H9 (cell line): ENCODE measurements at regions not wholly inside any gene's neighbourhood (a gene's known extent, or its start where the extent isn't known, plus 50 kb on each side); places are given as distances from the start of the nearest gene placed in this dataset.

ENCODE experiments used
- DNase-seq: peaks from one replicate; pipeline ENCODE4 v3.0.0-alpha.2; 2017
- H2AFZ ChIP-seq: one replicate; pipeline ENCODE4 v1.6.1; 2013; ENCODE audit warnings: mild to moderate bottlenecking, low read length, control low read depth, moderate library complexity
- H2AK5ac ChIP-seq: 2 replicates; pipeline ENCODE4 v1.6.1; 2013; ENCODE audit warnings: low read length, control low read depth, mixed read lengths; ENCODE audit not compliant: insufficient read length
- H2BK120ac ChIP-seq: one replicate; pipeline ENCODE4 v1.6.1; 2013; ENCODE audit warnings: low read depth, mild to moderate bottlenecking, low read length, control low read depth, inconsistent platforms; ENCODE audit not compliant: poor library complexity, severe bottlenecking
- H2BK12ac ChIP-seq: 2 replicates; pipeline ENCODE4 v1.6.1; 2013; ENCODE audit warnings: low read length, control low read depth, mixed read lengths, low read depth; ENCODE audit not compliant: insufficient read length
- H2BK15ac ChIP-seq: 2 replicates; pipeline ENCODE4 v1.6.1; 2013; ENCODE audit warnings: low read depth, low read length, control low read depth
- H2BK20ac ChIP-seq: one replicate; pipeline ENCODE4 v1.6.1; 2013; ENCODE audit warnings: low read depth, mild to moderate bottlenecking, low read length, control low read depth, inconsistent platforms; ENCODE audit not compliant: poor library complexity, severe bottlenecking
- H2BK5ac ChIP-seq: 2 replicates; pipeline ENCODE4 v1.6.1; 2013; ENCODE audit warnings: low read length, control low read depth, mixed read lengths; ENCODE audit not compliant: insufficient read length
- H3K14ac ChIP-seq: 2 replicates; pipeline ENCODE4 v1.6.1; 2013; ENCODE audit warnings: low read length, control low read depth; ENCODE audit not compliant: insufficient read depth
- H3K18ac ChIP-seq: 2 replicates; pipeline ENCODE4 v1.6.1; 2013; ENCODE audit warnings: low read depth, mild to moderate bottlenecking, mixed read lengths, low read length, control low read depth; ENCODE audit not compliant: insufficient read length
- H3K23ac ChIP-seq: 2 replicates; pipeline ENCODE4 v1.6.1; 2013; ENCODE audit warnings: low read length, control low read depth, mixed read lengths, low read depth; ENCODE audit not compliant: insufficient read length
- H3K23me2 ChIP-seq: 2 replicates; pipeline ENCODE4 v1.6.1; 2013; ENCODE audit warnings: low read depth, mild to moderate bottlenecking, mixed read lengths, low read length, control low read depth; ENCODE audit not compliant: insufficient read length, poor library complexity, severe bottlenecking
- H3K27ac ChIP-seq: 2 replicates; pipeline ENCODE4 v1.5.1; 2013; ENCODE audit warnings: low read length, control low read depth, mixed read lengths, low read depth; ENCODE audit not compliant: insufficient read length
- H3K27me3 ChIP-seq: 2 replicates; pipeline ENCODE4 v1.6.1; 2013; ENCODE audit warnings: low read length, control low read depth, inconsistent platforms; ENCODE audit not compliant: insufficient read depth
- H3K4ac ChIP-seq: 2 replicates; pipeline ENCODE4 v1.6.1; 2013; ENCODE audit warnings: low read depth, mild to moderate bottlenecking, control low read depth, inconsistent platforms, low read length, moderate library complexity
- H3K4me1 ChIP-seq: 2 replicates; pipeline ENCODE4 v1.6.1; 2013; ENCODE audit warnings: low read length, control low read depth, inconsistent platforms; ENCODE audit not compliant: insufficient read depth
- H3K4me2 ChIP-seq: 2 replicates; pipeline ENCODE4 v1.6.1; 2013; ENCODE audit warnings: low read length, control low read depth, mixed read lengths; ENCODE audit not compliant: insufficient read length, insufficient read depth
- H3K56ac ChIP-seq: 2 replicates; pipeline ENCODE4 v1.6.1; 2013; ENCODE audit warnings: low read depth, mild to moderate bottlenecking, mixed read lengths, low read length, control low read depth; ENCODE audit not compliant: insufficient read length
- H3K79me1 ChIP-seq: 2 replicates; pipeline ENCODE4 v1.6.1; 2013; ENCODE audit warnings: low read depth, mild to moderate bottlenecking, moderate library complexity, low read length, control low read depth, inconsistent platforms; ENCODE audit not compliant: insufficient read depth, poor library complexity, severe bottlenecking
- H3K79me2 ChIP-seq: 2 replicates; pipeline ENCODE4 v1.6.1; 2013; ENCODE audit warnings: low read length, control low read depth, inconsistent platforms; ENCODE audit not compliant: insufficient read depth
- H3K9ac ChIP-seq: 2 replicates; pipeline ENCODE4 v1.6.1; 2013; ENCODE audit warnings: low read length, control low read depth, mixed read lengths; ENCODE audit not compliant: insufficient read length; ENCODE audit errors: extremely low read depth
- H3K9me3 ChIP-seq: one replicate; pipeline ENCODE4 v1.6.1; 2013; ENCODE audit warnings: low read depth, low read length, inconsistent platforms; ENCODE audit not compliant: control insufficient read depth
- H3T11ph ChIP-seq: one replicate; pipeline ENCODE4 v1.6.1; 2013; ENCODE audit warnings: mild to moderate bottlenecking, low read length, control low read depth, inconsistent platforms
- H4K20me1 ChIP-seq: one replicate; pipeline ENCODE4 v1.6.1; 2013; ENCODE audit not compliant: control insufficient read depth, insufficient read length, insufficient read depth
- H4K5ac ChIP-seq: 2 replicates; pipeline ENCODE4 v1.6.1; 2013; ENCODE audit warnings: low read depth, mild to moderate bottlenecking, mixed read lengths, low read length, control low read depth; ENCODE audit not compliant: insufficient read length
- H4K8ac ChIP-seq: replicated peaks from 2 replicates; pipeline ENCODE4 v1.6.1; 2013; ENCODE audit warnings: low read length, control low read depth, mixed read lengths, low read depth; ENCODE audit not compliant: insufficient read length
- H4K91ac ChIP-seq: 2 replicates; pipeline ENCODE4 v1.6.1; 2013; ENCODE audit warnings: low read depth, mild to moderate bottlenecking, moderate library complexity, mixed read lengths, low read length, control low read depth; ENCODE audit not compliant: insufficient read length
- H3K27ac Mint-ChIP-seq, 3 experiments: 2 replicates in 2 of 3; 3 replicates in 1 of 3; pipeline ENCODE4 v1.8.0; 2020 to 2021; ENCODE audit warnings: mixed read lengths in 3 of 3, mild to moderate bottlenecking in 1 of 3, moderate library complexity in 1 of 3
- H3K27me3 Mint-ChIP-seq: 2 replicates; pipeline ENCODE4 v1.8.0; 2021; ENCODE audit warnings: low read depth, mild to moderate bottlenecking, moderate library complexity, mixed read lengths
- H3K36me3 Mint-ChIP-seq, 3 experiments: 2 replicates in 2 of 3; 3 replicates in 1 of 3; pipeline ENCODE4 v1.8.0; 2020 to 2021; ENCODE audit warnings: low read depth in 3 of 3, mixed read lengths in 3 of 3; ENCODE audit not compliant: insufficient read depth in 1 of 3
- H3K4me1 Mint-ChIP-seq, 2 experiments: 2 replicates each; pipeline ENCODE4 v1.8.0; 2020; ENCODE audit warnings: mixed read lengths in 2 of 2
- H3K4me3 Mint-ChIP-seq, 2 experiments: 2 replicates in 1 of 2; 3 replicates in 1 of 2; pipeline ENCODE4 v1.8.0; 2020 to 2021; ENCODE audit warnings: mild to moderate bottlenecking in 2 of 2, mixed read lengths in 2 of 2, moderate library complexity in 1 of 2
- H3K9me3 Mint-ChIP-seq, 2 experiments: 2 replicates in 1 of 2; 3 replicates in 1 of 2; pipeline ENCODE4 v1.8.0; 2020; ENCODE audit warnings: mild to moderate bottlenecking in 2 of 2, mixed read lengths in 2 of 2, moderate library complexity in 1 of 2
- CTCF ChIP-seq: fragments of 200-600 bp; sonication (generic); conservative IDR thresholded peaks from 3 replicates; pipeline ENCODE4 v1.8.0; 2021; ENCODE audit warnings: antibody characterized with exemption, mild to moderate bottlenecking
- WGBS: extraction: QIAGEN DNeasy Blood & Tissue Kit; methylation state at CpG from one replicate; pipeline ENCODE4 v1.1.7; 2013; ENCODE audit warnings: missing lambda C conversion rate, low lambda C conversion rate, mixed read lengths; ENCODE audit not compliant: insufficient read length; ENCODE audit errors: extremely low coverage; 5-methylcytosine and 5-hydroxymethylcytosine counted together

DNA sequence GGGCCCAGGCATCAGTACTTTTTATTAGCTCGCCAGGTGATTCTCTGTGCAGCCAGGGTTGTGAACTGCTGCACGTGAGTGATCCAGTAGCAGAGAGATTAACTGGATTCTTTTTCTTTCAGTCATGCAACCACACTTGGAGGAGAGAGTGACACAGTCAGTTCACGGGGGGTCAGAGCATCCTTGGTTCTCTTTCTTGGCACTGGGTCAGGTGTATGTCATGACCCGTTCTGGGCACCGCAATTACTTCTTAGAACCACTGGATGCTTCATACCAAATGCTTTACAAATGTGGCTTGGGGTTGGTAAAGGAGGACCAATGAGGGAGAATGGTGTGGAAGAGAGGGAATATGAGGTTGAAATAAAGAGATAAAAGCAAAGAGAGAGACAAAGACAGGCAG, 368.7 kb downstream of the MLLT3 start:
- no peaks in the 10 kb centered on the region for H3K9me3 ChIP-seq
- Mint-ChIP-seq H3K36me3 (peaks cover 0 to 4% (median under 1%) of the 10 kb centered on the region in 3 experiments; a peak in 2 of 7 replicates), H3K27me3 (peaks cover 8% of the 10 kb centered on the region), H3K27ac (no peak overlapping the region), H3K4me3 (no peak overlapping the region), H3K9me3 (peaks cover 0 to 3% of the 10 kb centered on the region in 2 experiments; a peak in 2 of 5 replicates), H3K4me1 (peaks cover 9 to 10% of the 10 kb centered on the region in 2 experiments)
- no peak overlapping the region for H3K4me2 ChIP-seq
- DNase-seq: no peak
- no peak overlapping the region for H2AK5ac ChIP-seq
- no peak overlapping the region for H3K56ac ChIP-seq
- no peaks in the 10 kb centered on the region for H4K20me1 ChIP-seq
- H2BK20ac ChIP-seq: no peak overlapping the region
- H3K9ac ChIP-seq: no peak overlapping the region
- H3K79me2 ChIP-seq: no peaks in the 10 kb centered on the region
- H3K23ac ChIP-seq: no peak overlapping the region
- no peak overlapping the region for H3T11ph ChIP-seq
- H3K18ac ChIP-seq: no peak overlapping the region
- no peak for TF ChIP-seq CTCF
- no peaks in the 10 kb centered on the region for H3K27me3 ChIP-seq
- no peaks in the 10 kb centered on the region for H3K4me1 ChIP-seq
- no peak overlapping the region for H3K14ac ChIP-seq
- H3K23me2 ChIP-seq: no peaks in the 10 kb centered on the region
- no peak overlapping the region for H2AFZ ChIP-seq
- no CpG with 5 or more reads among the region's 5 CpGs for WGBS
- no peak overlapping the region for H2BK5ac ChIP-seq
- no peak overlapping the region for H4K5ac ChIP-seq
- H2BK12ac ChIP-seq: no peak overlapping the region
- H4K8ac ChIP-seq: no peak overlapping the region
- H3K4ac ChIP-seq: no peak overlapping the region
- no peaks in the 10 kb centered on the region for H3K79me1 ChIP-seq
- H3K27ac ChIP-seq: no peak overlapping the region
- H2BK120ac ChIP-seq: no peak overlapping the region
- H4K91ac ChIP-seq: no peak overlapping the region
- H2BK15ac ChIP-seq: no peak overlapping the region
